ENCODE measurements at regions not wholly inside any gene's neighbourhood (a gene's known extent, or its start where the extent isn't known, plus 50 kb on each side); places are given as distances from the start of the nearest gene placed in this dataset.
A peak's percentile ranks its signal among the peaks of the same experiment; 100 is the strongest.
"Not testable (repeated sequence)": the region's sequence is repeated elsewhere in the genome, so short reads cannot be mapped to it uniquely, and the experiment has no call there.

DNA sequence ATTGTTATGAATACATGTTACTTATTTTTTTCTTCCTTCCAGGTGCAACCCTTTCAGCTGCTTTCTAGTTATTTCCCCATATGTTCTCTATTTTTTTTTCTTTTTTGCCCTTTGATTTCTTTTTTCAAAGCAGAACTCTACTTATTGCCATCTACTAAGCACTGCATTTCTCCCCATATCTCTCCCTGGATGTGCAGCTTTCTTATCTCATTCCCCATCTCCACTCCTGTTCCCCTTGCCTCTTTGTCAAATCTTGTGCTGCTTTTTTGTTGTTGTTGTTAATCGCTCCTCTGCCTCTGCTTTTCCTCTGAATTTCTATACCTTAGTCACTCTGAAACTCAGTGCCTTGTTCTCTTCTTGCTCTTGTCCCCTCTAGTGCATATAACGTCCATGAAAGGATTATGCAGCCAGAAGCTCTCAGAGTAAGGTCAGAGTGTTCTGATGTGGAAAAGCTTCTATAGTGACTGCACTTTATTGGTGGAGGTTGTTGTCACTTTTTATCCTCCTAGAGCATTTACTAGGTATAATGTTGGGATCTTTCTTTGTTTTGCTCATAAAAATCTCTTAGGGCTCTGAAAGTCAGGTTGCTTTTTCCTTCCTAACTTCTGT is 51.1 kb upstream of the JADE1 start:
- DNase-seq (ENCODE audit: low read depth in 4 of 4, low spot score in 3 of 4), result no peak

DNA sequence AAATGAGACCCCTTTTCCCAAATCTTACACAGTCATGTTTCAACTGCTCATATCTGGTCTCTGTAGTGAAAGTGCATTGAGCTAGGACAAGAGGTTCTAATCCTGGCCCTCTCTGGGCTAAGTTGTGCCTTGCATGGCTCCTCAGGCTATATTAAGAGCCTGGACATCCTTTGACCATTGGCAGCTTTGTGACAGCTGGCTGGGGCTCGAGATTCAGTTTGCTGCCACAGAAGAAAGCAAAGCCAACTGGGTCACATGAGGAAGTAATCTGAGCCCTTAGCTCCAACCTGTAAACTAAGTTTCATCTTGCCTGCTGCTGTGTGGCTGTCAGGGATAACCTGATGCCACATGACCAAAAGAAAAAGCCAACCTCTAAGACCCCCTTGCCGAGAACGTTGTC is 51.8 kb upstream of the JADE1 start:
- DNase-seq (ENCODE audit: low read depth in 4 of 4, low spot score in 3 of 4), result peak; percentile 7 to 29 (median 18)

DNA sequence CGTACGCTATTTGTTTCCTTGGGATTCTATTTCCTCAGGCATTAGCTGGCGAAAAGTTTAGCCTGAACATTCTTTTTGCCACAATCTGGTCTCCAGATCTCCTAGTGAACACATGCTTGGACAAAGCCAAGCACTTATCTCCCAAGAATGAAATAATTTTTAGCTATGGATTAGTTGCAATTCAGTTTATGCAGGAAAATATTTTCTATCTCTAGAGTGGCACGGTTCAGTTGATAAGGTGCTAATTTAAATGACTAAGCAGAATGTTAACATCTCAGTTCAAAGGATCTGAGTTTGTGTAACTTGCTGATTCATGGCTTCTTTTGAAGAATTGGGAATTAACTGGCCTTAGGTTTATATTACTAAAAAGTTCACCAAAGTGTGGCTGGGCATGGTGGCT is 58.1 kb upstream of the JADE1 start:
- no peak for DNase-seq (ENCODE audit: low read depth in 4 of 4, low spot score in 3 of 4)

DNA sequence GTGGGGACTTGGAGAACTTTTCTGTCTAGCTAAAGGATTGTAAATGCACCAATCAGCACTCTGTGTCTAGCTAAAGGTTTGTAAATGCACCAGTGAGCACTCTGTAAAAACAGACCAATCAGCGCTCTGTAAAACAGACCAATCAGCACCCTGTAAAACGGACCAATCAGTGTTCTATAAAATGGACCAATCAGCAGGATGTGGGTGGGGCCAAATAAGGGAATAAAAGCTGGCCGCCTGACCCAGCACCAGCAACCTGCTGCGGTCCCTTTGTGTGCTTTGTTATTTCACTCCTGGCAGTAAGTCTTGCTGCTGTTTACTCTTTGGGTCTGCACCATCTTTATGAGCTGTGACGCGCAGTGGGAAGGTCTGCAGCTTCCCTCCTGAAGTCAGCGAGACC is 67.8 kb upstream of the JADE1 start:
- not testable (repeated sequence) for DNase-seq (ENCODE audit: low read depth in 4 of 4, low spot score in 3 of 4)

DNA sequence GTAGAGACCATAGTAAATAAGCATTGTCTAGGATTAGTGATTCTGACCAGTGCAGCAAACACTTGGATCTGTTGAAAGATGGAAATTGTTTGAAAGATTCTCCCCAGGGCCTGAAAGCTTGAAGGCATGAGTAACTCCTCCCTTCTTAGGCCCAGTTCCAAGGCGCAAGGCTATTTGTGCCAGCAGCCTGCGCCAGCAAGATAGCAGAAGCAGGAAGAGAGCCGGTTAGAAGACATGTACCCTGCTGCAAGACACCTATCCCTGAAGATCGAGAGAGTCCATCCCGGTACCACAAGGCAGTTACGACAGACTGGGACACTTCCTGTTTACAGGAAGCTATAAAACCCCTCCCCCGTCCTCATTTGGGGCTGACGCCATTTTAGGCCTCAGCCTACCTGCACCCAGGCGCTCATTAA is 72.4 kb upstream of the JADE1 start:
- no peak for DNase-seq (ENCODE audit: low read depth in 4 of 4, low spot score in 3 of 4)

DNA sequence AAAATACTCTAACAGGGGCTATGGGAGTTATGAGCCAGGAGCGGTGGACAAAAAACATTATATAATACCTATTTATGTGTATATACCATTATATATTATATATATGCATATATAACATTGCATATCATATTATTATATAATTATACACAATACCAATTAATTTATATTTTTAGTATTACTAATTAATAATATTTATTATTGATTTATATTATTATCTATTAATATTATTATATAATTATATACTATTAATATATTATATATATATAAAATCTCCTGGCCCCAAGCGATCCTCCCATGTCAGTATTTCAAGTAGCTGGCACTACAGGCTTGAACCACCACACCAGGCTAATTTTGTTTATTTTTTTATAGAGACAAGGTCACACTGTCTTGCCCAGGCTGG is 73.8 kb upstream of the JADE1 start:
- DNase-seq (ENCODE audit: low read depth in 4 of 4, low spot score in 3 of 4), result no peak

DNA sequence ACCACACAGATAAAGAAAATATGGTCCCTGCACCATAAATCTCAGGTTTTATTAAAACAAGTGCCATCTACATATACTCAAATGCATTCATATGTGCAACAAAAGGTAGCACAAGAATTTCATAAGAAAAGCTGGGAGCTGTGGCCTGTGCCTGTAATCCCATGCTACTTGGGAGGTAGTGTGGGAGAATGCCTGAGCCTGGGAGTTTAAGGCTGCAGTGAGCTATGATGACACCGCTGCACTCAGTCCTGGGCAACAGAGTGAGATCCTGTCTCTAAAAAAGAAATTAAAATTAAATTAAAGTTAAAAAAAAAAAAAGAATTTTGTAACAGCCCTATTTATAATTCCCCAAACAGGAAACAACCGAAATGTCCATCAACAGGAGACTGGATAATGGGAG is 81.3 kb upstream of the JADE1 start:
- DNase-seq (ENCODE audit: low read depth in 4 of 4, low spot score in 3 of 4), result no peak

DNA sequence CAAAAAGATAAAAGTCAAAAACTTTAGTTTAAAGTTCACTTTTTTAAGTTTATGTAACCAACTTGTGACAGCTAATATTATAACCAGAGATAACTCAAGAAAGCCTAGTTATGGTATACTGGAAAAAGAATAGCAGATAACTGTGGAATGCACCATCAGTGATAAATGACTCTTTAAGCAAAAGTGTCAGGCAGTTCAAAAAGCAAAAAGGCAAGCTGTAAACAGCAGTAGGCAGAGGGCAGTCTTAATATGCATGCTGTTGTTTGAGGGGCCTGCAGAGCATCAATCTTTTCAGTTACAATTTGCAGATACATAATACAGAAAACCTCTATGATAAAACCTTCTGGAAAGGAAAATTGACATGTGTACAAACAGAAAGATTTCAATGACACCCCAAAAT is 81.8 kb upstream of the JADE1 start:
- no peak for DNase-seq (ENCODE audit: low read depth in 4 of 4, low spot score in 3 of 4)

DNA sequence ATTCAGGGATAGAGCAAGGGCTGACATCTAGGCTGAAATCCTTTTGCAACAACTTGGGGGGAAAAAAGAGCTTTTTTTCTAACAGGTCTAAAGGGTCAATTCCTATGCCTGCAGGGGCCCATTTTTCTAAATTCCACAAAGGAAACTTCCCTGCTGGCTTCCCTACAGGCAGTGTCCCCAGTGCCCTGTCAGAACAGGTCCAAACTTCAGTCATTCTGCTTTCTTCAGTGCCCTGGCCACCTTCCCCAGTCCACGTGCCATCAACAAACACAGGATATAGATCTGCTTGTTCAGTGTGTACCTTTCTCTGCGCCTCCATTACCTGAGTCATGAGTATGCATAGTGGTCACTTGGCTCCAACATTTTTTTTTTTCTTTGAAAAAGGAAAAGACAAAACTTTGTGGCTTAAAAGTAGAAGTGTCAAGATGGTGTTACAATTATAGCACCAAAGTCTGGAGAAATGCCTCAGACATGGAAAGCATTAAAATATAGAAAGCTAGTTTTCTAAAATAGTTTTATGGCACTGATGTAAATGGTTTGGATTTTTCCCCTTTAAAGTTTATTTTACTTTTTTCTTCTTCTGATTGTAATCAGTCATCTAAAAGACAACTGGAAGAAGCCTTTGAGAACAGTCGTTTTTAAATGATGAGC is 84.0 kb upstream of the JADE1 start:
- DNase-seq (ENCODE audit: low read depth in 4 of 4, low spot score in 3 of 4), result no peak

DNA sequence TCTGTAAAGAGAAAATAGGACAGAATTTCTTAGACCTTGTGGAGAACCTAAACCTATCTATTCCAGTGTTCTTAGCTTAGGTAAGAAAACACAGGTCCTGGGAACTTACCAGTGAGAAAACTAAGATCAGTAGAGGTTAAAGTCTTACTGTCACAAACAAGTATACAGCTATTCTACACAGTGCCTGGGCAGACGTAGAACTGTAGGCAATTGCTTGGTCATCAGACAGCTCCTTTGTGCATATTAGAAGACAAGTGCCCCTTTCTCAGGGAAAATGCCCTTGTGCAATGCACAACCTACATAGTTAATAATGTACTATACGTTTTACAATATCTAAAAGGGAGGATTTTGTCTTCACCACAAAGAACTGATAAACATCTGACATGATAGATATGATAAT is 86.6 kb upstream of the JADE1 start:
- DNase-seq (ENCODE audit: low read depth in 4 of 4, low spot score in 3 of 4), result no peak

DNA sequence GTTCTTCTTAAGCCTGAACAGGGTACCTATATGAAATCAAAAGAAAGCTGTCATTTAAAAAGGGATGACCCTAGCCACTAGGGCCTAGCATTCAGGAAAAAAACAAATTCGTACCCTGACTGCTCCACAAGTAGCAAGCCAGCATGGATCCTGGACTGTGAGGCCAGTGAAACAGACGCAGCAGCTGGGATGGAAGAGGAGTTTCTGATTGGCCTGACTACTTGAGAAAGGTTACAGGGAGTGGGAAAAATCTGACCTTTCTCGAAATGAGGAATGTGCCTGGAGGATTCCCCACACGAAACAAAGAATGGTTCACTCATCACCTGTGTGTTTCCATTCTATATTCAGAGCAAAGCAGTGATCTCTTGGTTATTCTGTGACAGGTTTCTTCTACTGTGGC is 87.6 kb upstream of the JADE1 start:
- DNase-seq (ENCODE audit: low read depth in 4 of 4, low spot score in 3 of 4), result no peak

DNA sequence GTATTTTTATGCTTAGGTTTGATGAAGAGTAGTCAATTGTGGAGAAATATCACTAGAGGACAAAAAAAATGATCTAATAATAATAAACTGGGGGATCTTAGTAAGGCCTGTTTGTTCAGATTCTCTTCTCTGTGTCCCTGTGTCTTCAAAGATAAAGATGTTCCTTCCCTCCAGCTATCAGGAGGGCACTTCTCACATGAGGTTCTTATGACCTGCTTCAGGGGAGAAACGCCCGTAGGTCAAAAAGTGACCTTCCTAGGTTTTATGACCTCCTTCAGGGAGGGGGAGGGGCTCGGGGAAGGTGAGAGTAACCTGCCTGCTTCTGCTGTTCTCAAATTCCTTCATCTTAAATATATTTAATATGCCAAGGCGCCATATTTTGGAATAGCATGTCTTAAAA is 89.2 kb upstream of the JADE1 start:
- no peak for DNase-seq (ENCODE audit: low read depth in 4 of 4, low spot score in 3 of 4)

DNA sequence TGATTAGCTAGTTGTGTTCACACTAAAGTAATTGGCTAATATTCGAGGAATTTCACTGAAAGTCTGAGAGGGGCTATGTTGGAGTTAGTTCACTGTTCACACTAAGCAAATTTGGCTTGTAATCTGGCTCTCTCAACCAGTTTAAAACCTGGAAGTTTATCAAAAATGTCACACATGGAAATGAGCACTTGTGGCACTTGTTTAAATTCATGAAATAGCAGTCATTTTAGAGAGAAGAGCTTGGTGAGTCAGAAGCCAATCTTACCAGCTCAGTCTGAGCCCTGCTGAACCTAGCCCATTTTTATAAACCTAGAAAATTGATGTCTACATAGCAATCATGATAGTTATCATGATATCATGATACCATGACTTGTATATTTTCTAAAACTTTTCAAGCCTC is 90.7 kb upstream of the JADE1 start:
- no peak for DNase-seq (ENCODE audit: low read depth in 4 of 4, low spot score in 3 of 4)

DNA sequence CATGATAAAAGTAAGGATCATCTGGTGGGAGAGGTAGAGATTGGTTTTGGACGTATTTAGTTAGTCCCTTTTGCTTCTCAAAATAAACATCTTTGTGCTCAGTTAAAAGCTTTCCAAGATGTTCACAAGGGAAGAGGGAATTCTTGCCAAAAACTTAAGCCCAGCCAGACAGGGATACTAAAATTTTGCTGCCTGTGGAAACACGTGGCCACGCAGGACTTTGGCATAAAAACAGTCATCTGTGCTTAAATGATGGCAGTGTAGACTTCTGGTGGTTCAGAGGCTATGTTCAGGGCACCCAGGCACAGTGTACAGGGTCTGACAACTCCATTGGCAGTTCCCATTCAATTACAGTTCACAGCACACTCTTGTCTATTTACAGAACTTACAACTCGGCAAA is 93.2 kb upstream of the JADE1 start:
- no peak for DNase-seq (ENCODE audit: low read depth in 4 of 4, low spot score in 3 of 4)

DNA sequence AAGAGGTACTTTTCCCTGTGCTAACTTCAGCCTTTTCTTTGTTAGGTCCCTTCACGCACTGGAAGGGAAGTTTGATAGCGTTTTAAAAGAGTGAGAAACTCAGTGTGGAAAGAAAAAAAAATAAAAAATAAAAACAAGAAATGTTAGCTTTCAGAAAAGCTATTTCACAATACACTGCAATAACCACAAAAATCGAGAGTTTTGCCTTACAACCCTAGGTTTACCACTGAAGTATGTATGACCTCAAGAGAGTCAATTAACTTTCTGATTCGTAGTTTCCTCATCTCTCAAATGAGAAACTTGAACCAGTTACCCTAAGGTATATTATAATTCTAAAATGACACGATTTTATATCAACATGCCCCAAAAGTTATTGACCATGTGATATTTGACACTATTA is 93.9 kb upstream of the JADE1 start:
- no peak for DNase-seq (ENCODE audit: low read depth in 4 of 4, low spot score in 3 of 4)

DNA sequence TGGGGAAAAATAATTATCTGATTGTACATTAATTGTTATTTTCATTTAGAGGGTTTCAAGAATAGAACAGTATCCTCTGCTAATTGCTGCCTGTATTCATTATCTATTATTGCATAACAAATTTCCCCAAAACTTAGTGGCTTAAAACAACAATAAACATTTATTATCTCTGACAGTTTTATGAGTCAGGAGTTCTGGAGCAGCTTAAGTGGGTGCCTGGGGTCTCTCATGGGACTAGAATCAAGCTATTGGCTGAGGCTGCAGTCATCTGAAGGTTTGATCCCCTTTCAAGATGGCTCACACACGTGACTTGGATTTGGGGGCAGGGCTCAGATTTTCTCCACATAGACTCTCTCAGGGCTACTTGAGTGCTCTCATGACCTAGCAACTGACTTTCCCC is 98.1 kb upstream of the JADE1 start:
- DNase-seq (ENCODE audit: low read depth in 4 of 4, low spot score in 3 of 4), result no peak

DNA sequence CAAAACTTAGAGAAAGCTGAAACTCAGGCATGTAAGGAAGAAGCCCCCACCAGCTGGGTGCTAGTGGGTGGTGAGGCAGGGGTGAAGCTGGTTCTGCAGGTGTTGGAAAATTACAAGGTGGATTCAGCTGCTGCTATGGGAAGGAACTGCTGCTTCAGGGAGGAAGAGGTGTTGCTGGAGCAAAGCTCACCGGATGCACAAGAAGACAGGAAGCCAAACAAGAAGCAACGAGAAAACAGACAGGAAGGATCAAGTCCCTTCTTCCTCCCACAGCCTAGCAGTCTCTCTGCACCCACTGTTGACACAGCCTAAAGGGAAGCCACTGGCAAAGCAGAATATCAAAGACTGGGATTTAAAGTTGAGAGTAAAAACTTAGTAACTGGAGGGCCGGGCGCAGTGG is 100.2 kb upstream of the JADE1 start:
- DNase-seq (ENCODE audit: low read depth in 4 of 4, low spot score in 3 of 4), result no peak

DNA sequence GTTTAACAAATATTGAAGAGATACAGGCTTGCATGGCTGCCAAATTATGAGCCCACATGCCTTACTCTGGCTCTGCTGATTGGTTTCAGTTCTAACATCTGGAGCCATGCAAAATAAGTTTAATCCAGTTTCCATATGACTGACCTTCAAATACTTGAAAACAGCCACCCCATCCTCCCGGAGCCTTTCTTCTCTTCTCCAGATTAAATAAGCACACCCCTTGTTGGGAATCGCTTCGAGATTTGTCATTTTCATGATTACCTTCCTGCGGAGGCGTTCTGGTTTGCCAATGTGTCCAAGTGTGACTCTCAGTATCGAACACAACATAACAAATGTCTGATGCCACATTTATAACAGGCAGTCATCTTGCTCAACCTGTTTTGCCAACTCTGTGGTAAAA is 101.6 kb upstream of the JADE1 start:
- no peak for DNase-seq (ENCODE audit: low read depth in 4 of 4, low spot score in 3 of 4)

DNA sequence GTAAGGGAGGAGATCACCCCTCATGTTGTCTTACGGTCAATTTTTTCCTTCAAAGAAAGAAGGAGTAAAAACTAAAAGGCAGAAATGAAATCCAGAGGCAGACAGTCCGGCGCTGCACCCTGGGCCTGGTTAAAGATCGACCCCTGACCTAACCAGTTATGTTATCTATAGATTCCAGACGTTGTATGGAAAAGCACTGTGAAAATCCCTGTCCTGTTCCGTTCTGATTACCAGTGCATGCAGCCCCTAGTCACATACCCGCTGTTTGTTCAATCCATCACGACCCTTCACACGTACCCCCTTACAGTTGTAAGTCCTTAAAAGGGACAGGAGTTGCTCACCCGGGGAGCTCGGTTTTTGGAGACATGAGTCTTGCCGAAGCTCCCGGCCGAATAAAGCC is 105.6 kb upstream of the JADE1 start:
- no peak for DNase-seq (ENCODE audit: low read depth in 4 of 4, low spot score in 3 of 4)

DNA sequence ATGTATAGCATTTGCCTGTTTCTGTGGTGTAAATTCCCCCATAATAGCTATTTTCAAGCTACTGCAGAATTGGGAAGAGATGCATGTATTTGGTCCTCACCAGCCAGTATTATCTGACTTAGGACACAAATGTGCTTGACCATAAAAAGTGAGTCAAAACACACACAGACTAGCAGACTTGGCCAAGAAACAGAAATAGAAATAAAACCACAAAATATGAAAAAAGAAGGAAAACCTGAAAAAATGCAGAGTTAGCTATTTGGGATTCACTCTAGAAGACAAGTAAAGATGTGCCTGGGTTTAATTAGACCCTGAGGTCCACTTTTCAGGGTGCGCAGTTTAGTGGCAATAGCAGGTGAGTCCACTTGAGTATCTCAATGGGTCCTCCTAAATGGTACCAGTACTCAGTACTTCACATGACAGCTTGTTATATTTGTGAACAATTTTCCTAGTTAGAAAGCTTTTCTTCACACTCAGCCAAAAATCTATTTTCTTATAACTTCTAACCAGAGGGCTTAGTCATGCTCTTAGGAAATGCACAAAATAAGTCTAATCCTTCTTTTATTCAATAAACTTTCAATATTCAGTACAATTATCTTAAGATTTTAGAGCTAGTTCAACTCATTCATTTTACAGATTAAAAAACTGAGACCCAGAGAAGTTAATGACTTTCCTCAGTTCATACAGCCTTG is 108.7 kb upstream of the JADE1 start:
- DNase-seq (ENCODE audit: low read depth in 4 of 4, low spot score in 3 of 4), result no peak

DNA sequence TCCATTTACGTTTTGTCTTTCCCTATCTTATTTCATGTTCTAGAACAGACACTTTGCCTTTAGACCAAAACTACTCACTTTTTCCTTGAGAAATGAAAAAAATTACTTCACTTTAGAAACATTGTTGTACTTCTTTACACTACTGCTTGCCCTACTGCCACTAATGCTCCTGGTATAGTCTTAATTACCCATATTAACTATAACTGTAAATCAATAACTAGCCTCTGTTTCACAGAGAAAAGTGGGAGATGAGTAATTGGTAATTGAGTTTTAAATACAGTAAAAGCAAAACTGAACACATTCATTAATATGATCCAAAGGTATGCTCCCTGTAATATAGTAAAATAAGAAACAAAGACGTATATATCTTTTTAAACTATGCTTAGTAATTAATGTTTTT is 111.1 kb upstream of the JADE1 start:
- no peak for DNase-seq (ENCODE audit: low read depth in 4 of 4, low spot score in 3 of 4)

DNA sequence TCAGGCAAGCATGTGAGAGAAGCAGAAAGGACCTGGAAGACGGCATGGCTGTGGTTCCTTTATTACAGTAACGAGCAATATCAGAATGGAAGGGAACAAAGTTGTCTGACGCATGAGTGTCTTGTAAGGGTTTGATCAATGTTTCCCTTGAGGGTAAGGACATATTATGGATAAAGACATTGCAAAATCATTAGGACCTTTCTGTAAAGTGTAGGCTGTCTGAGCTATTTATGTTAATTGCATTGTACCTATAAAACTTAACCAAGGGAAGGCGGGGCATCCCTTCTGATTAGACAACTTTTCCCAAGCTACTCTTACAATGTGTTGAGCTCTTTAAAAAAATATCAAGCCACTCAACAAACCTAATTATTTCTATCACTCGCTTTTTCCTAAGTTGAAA is 112.2 kb upstream of the JADE1 start:
- DNase-seq (ENCODE audit: low read depth in 4 of 4, low spot score in 3 of 4), result no peak

Data from left renal pelvis (tissue), 4 donors.